ENCODE measurements at regions not wholly inside any gene's neighbourhood (a gene's known extent, or its start where the extent isn't known, plus 50 kb on each side); places are given as distances from the start of the nearest gene placed in this dataset.

DNA sequence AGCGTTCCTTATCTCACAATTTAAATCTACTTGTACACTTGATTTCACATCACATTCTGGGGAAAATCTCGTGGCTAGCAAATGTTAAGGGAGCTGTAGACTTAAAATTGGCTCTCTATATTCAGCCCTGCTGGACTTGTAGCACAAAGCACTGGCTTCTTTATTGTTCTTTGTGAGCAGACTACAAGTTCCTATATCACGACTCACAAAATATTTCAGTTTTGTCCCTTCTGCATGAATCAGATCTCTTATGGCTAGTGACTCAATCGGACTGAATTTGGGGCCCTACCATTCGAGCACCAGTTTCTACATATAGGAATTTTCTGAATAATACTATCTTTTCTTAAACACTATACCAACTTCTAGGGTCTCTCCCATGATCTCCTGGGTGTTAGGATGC lies 390.1 kb downstream of the ADAM29 start:
- TF ChIP-seq, protein P1, sequence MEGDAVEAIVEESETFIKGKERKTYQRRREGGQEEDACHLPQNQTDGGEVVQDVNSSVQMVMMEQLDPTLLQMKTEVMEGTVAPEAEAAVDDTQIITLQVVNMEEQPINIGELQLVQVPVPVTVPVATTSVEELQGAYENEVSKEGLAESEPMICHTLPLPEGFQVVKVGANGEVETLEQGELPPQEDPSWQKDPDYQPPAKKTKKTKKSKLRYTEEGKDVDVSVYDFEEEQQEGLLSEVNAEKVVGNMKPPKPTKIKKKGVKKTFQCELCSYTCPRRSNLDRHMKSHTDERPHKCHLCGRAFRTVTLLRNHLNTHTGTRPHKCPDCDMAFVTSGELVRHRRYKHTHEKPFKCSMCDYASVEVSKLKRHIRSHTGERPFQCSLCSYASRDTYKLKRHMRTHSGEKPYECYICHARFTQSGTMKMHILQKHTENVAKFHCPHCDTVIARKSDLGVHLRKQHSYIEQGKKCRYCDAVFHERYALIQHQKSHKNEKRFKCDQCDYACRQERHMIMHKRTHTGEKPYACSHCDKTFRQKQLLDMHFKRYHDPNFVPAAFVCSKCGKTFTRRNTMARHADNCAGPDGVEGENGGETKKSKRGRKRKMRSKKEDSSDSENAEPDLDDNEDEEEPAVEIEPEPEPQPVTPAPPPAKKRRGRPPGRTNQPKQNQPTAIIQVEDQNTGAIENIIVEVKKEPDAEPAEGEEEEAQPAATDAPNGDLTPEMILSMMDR (IDR thresholded peaks at IDR 0.05 in 2 of 3, conservative IDR thresholded peaks at IDR 0.05 in 1 of 3; ENCODE audit: borderline replicate concordance in 1 of 3, insufficient read depth in 1 of 3, low read depth in 2 of 3, low read length in 2 of 3) = no peak
- TF ChIP-seq POLR2AphosphoS5 (IDR thresholded peaks at IDR 0.05; ENCODE audit: low read depth, low read length) (no peak), SIN3A (IDR thresholded peaks at IDR 0.05; ENCODE audit: low read depth) (no peak)
